Activated CD4-positive, alpha-beta memory T cell treated with anti-CD3 and anti-CD28 coated beads, Interleukin-2, amount 10 ng/mL, durations not matched to agents 7 days and 5 days (primary cell): ENCODE measurements at regions not wholly inside any gene's neighbourhood (a gene's known extent, or its start where the extent isn't known, plus 50 kb on each side); places are given as distances from the start of the nearest gene placed in this dataset.
"Not testable (repeated sequence)": the region's sequence is repeated elsewhere in the genome, so short reads cannot be mapped to it uniquely, and the experiment has no call there.

Experiments used
- CTCF ChIA-PET: fragments of 350-600 bp; sonication (Branson Sonifier 250); formaldehyde crosslinking; loops from one replicate; lab custom pipeline; 2021; ENCODE audit warnings: antibody characterized with exemption, inconsistent platforms; lab: Charles Lee
- POLR2A ChIA-PET: fragments of 350-600 bp; sonication (Branson Sonifier 250); formaldehyde crosslinking; loops from one replicate; lab custom pipeline; 2021; ENCODE audit warnings: antibody characterized with exemption; lab: Charles Lee
- DNase-seq: peaks from one replicate; pipeline ENCODE4 v3.0.0-alpha.2; 2020
- H3K27ac Mint-ChIP-seq: one replicate; pipeline ENCODE4 v1.8.0; 2021; ENCODE audit warnings: mild to moderate bottlenecking, mixed read lengths
- H3K27me3 Mint-ChIP-seq: one replicate; pipeline ENCODE4 v1.8.0; 2021; ENCODE audit warnings: mixed read lengths
- H3K36me3 Mint-ChIP-seq: one replicate; pipeline ENCODE4 v1.8.0; 2021; ENCODE audit warnings: low read depth, mixed read lengths
- H3K4me1 Mint-ChIP-seq: one replicate; pipeline ENCODE4 v1.8.0; 2021; ENCODE audit warnings: mixed read lengths
- H3K4me3 Mint-ChIP-seq: one replicate; pipeline ENCODE4 v1.8.0; 2021; ENCODE audit warnings: mild to moderate bottlenecking, mixed read lengths
- H3K9me3 Mint-ChIP-seq: one replicate; pipeline ENCODE4 v1.8.0; 2021; ENCODE audit warnings: mixed read lengths

DNA sequence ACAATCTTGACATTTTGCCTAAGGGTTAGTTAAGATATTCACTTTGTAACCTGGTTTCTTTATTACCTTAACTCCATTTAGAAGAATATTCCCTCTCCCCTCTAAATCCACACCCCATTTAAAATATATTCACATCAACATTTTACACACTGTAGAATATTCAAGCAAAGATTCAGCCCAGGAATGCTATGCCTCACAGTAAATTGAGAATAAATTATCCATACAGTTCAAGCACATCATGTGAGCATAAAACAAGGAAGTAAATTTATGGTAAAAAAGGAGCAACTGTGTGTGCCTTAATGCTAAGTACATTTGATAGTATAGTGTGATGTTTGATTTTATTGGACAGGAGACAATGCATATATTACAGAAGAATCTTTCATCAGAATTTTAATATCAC lies 806.6 kb upstream of the KIF2B start:
- CTCF ChIA-PET = no interaction called here
- H3K27me3 Mint-ChIP-seq = no peaks in the 10 kb centered on the region
- H3K4me1 Mint-ChIP-seq = no peaks in the 10 kb centered on the region
- peaks cover 20% of the 10 kb centered on the region for H3K9me3 Mint-ChIP-seq
- no peak overlapping the region for H3K27ac Mint-ChIP-seq
- no peaks in the 10 kb centered on the region for H3K36me3 Mint-ChIP-seq
- DNase-seq = no peak
- H3K4me3 Mint-ChIP-seq = no peak overlapping the region
- POLR2A ChIA-PET = no interaction called here

DNA sequence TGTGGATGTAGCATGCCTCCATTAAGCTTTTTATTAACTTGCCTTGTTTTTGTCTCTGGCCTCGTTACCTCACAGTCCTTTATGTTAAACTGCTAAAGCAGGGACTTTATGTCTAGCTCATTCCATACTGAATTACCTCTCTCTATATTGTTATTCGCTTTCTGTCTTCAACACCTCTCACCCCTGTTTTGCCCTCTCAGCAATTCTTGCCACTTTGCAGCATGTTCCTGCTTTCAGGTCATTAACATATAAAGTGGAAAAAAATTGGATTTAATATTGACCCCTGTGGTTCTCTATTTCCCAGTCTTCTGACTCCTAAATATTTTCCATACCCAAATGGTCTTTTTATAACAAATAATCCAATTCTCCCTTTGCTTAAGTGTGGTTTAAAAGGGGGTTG lies 810.4 kb upstream of the KIF2B start:
- CTCF ChIA-PET = no interaction called here
- no peaks in the 10 kb centered on the region for H3K4me1 Mint-ChIP-seq
- H3K36me3 Mint-ChIP-seq = no peaks in the 10 kb centered on the region
- H3K27ac Mint-ChIP-seq = no peak overlapping the region
- no peak overlapping the region for H3K4me3 Mint-ChIP-seq
- no peaks in the 10 kb centered on the region for H3K27me3 Mint-ChIP-seq
- H3K9me3 Mint-ChIP-seq = peaks cover 12% of the 10 kb centered on the region
- POLR2A ChIA-PET = no interaction called here
- DNase-seq = no peak

DNA sequence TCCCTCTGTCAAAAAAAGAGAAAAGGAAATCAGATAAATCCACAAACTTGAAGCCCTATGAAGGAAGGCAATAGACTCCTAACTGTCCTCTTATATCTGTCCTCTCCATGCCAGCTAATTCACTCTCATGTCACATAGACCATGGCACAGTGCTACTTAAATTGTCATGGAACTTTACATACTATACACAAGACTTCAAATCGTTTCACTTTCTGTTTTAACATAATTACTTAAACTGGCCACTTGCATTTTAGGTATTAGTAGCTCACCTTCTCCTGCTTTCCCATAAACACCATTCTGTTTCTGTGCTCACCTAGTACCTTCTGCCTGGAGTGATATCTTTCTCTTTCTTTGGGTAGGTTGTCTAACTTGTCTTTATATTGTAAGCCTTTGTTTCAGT lies 816.7 kb upstream of the KIF2B start:
- Mint-ChIP-seq H3K27ac (no peak overlapping the region), H3K4me3 (no peak overlapping the region), H3K27me3 (no peaks in the 10 kb centered on the region), H3K9me3 (peaks cover 3% of the 10 kb centered on the region), H3K4me1 (no peaks in the 10 kb centered on the region), H3K36me3 (no peaks in the 10 kb centered on the region)
- ChIA-PET POLR2A (no interaction called here), CTCF (no interaction called here)
- no peak for DNase-seq

DNA sequence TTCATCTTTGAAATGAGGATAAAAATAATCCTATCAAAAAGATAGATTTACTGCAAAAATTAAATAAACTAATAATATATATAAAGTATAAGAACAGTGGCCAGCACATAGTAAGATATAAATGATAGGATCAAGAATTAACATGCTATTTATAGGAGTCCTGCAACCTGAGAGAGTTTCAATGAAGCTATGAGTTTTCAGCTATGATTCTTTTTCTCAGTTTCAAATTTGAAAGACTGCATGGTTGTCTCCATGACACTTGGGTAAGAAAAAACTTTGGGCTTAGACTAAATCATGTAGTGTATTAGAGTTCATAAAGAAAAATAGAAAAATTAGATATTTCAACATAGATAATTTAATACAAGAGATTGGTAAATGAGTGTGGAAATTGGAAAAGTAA lies 817.8 kb upstream of the KIF2B start:
- CTCF ChIA-PET = no interaction called here
- no peaks in the 10 kb centered on the region for H3K4me1 Mint-ChIP-seq
- POLR2A ChIA-PET = no interaction called here

DNA sequence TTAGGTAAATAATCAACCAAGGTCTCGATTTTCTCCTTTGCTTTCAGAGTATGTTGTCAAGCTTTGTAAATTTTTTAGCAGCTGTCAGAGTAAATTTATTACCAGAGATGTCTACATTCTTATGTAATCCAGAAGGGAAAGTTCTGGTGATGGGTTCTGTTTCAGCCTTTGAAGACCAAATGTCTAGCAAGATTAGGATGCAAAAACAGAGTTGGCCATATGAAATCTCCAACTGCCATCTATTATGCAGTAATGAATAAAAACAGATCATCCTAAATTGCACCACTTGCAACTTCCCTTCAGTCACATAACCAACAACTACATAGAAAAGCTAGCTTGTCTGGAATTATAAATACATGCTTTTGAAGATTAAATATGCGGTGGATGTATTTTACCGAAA lies 826.8 kb upstream of the KIF2B start:
- ChIA-PET CTCF (no interaction called here), POLR2A (no interaction called here)
- DNase-seq = no peak
- H3K4me3 Mint-ChIP-seq = no peak overlapping the region
- no peaks in the 10 kb centered on the region for H3K27me3 Mint-ChIP-seq
- no peaks in the 10 kb centered on the region for H3K4me1 Mint-ChIP-seq
- no peak overlapping the region for H3K27ac Mint-ChIP-seq
- peaks cover 13% of the 10 kb centered on the region for H3K9me3 Mint-ChIP-seq
- no peaks in the 10 kb centered on the region for H3K36me3 Mint-ChIP-seq

More for the DNA sequence above, 817.8 kb upstream of the KIF2B start:
- Mint-ChIP-seq H3K4me3 (no peak overlapping the region), H3K9me3 (peaks cover 3% of the 10 kb centered on the region), H3K27me3 (no peaks in the 10 kb centered on the region), H3K36me3 (no peaks in the 10 kb centered on the region), H3K27ac (no peak overlapping the region)
- DNase-seq = no peak

DNA sequence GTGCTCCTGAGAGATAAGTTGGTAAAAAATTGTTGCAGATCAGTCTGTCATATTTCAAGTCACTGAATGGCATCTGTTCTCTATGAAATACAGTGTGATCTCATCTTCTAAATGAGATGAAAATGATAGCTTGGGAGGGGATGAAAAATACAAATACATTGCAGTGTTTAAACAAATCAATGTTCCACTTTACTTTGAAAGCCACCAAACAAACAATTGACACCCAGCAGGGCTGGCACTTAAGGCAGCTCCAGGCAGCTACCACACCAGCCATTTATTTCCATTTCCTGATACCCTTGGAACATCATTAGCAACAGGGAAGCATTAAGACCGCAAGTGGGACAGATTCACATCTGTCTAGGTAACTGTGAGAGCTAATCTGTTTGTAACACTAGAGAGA lies 827.6 kb upstream of the KIF2B start:
- ChIA-PET CTCF (no interaction called here), POLR2A (no interaction called here)
- no peak for DNase-seq
- H3K27me3 Mint-ChIP-seq = no peaks in the 10 kb centered on the region
- H3K4me3 Mint-ChIP-seq = no peak overlapping the region
- peaks cover 13% of the 10 kb centered on the region for H3K9me3 Mint-ChIP-seq
- H3K36me3 Mint-ChIP-seq = no peaks in the 10 kb centered on the region
- H3K4me1 Mint-ChIP-seq = no peaks in the 10 kb centered on the region
- H3K27ac Mint-ChIP-seq = no peak overlapping the region

DNA sequence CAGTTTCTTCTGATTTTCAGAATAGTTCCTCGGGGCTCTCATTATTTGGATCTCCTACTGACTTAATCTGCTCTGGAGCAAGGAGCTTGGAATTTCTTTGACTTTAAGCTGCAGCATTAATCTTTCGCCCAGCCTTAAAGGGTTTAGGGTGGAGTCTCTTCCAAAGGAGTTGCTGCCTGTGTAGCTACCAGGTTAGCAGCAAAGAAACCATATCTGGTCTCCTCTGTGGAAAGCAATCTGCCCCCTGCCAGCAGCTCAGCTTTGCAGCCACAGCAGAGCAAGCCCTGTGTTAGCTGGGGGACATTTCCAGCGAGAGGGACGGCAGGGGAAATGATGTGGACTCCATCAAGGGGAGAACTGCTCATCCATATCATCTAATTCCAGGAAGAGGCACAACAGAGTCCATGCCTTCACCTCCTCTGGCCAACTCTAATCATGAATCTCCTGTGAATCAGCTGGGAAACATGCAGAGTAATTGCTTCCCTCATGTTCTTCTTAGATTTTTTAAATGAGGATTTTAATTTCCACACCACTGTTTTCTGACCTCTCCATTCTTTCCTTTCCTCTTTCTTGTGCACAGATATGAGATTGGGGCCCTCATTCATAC lies 827.6 kb upstream of the CA10 start:
- Mint-ChIP-seq H3K9me3 (no peaks in the 10 kb centered on the region), H3K36me3 (no peaks in the 10 kb centered on the region)

DNA sequence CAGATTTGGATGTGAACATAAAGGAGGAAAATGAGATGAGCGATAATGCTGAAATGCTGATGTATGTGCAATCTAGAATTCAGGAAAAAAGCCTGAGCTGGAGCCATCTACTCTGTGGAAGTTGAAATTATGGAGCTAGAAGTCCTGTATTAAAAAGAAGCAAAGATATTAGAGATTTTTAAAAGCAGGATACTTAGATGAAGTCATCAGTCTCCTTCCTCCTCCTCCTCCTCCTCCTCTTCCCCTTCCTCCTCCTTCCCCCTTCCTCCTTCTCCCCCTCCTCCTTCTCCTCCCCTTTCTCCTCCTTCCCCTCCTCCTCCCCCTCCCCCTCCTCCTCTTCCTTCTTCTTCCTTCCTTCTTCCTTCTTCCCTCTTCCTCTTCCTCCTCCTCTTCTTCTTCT lies 823.8 kb upstream of the CA10 start:
- no peak for DNase-seq
- no peak overlapping the region for H3K27ac Mint-ChIP-seq
- CTCF ChIA-PET = no interaction called here

More for the DNA sequence above, 827.6 kb upstream of the CA10 start:
- DNase-seq = no peak
- ChIA-PET POLR2A (no interaction called here), CTCF (no interaction called here)
- H3K4me1 Mint-ChIP-seq = no peaks in the 10 kb centered on the region
- H3K4me3 Mint-ChIP-seq = no peak overlapping the region
- H3K27me3 Mint-ChIP-seq = no peaks in the 10 kb centered on the region
- H3K27ac Mint-ChIP-seq = no peak overlapping the region

DNA sequence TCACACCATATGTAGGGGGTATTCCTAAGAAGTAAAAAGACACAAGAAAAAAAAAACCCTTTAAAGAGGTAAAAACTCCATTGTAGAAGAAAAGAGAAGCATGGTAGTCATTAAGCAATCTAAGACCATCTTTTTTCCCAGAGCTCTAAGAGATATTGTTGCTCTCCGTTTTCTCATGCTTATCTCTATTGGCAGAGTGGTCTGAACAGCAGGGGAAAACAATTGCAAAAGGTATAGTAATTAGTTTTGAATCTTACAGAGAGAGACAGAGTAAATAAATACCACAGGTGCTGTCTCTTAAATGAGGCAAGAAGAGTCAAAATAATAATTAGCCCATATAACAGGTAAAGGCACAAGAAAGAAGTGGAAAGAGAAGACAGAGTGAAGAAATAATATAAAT lies 821.4 kb upstream of the CA10 start:
- Mint-ChIP-seq H3K36me3 (no peaks in the 10 kb centered on the region), H3K4me1 (no peaks in the 10 kb centered on the region), H3K9me3 (no peaks in the 10 kb centered on the region), H3K4me3 (no peak overlapping the region), H3K27ac (no peak overlapping the region), H3K27me3 (no peaks in the 10 kb centered on the region)
- ChIA-PET POLR2A (no interaction called here), CTCF (no interaction called here)
- DNase-seq = no peak

More for the DNA sequence above, 823.8 kb upstream of the CA10 start:
- no peaks in the 10 kb centered on the region for H3K9me3 Mint-ChIP-seq
- POLR2A ChIA-PET = no interaction called here
- no peak overlapping the region for H3K4me3 Mint-ChIP-seq
- H3K36me3 Mint-ChIP-seq = no peaks in the 10 kb centered on the region
- no peaks in the 10 kb centered on the region for H3K27me3 Mint-ChIP-seq
- no peaks in the 10 kb centered on the region for H3K4me1 Mint-ChIP-seq

DNA sequence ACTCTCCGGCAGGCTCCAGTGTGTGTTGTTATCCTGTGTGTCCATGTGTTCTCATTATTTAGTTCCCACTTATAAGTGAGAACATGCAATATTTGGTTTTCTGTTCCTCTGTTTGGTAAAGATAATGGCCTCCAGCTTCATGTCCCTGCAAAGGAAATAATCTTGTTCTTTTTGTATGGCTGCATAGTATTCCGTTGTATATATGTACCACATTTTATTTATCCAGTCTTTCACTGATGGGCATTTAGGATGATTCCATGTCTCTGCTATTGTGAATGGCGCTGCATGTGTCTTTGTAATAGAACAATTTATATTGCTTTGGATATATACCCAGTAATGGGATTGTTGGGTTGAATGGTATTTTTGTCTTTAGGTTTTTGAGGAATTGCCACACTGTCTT lies 807.3 kb upstream of the CA10 start:
- ChIA-PET POLR2A (no interaction called here), CTCF (no interaction called here)
- H3K9me3 Mint-ChIP-seq = peaks cover 9% of the 10 kb centered on the region
- no peaks in the 10 kb centered on the region for H3K27me3 Mint-ChIP-seq
- no peak overlapping the region for H3K4me3 Mint-ChIP-seq
- DNase-seq = no peak
- H3K27ac Mint-ChIP-seq = no peak overlapping the region
- H3K36me3 Mint-ChIP-seq = no peaks in the 10 kb centered on the region
- H3K4me1 Mint-ChIP-seq = no peaks in the 10 kb centered on the region

DNA sequence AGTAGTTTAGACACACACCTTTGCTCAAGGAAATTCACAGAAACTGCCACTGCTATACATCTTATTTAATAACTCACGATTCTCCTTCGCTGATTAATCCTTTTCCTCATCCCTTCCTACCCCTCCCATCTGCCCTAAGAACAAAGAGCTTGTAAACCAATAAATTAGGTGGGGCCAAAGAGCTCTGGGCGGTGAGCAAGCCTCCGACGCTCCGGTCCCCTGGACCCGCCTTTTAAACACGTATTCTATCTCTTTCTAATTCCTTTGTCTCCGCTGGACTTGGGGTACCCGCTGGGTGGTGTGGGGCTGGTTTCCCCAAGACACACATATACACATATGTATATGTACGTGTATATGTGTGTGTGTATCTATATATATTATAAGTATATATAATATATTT lies 803.2 kb upstream of the CA10 start:
- H3K27me3 Mint-ChIP-seq, H3K4me3 Mint-ChIP-seq, POLR2A ChIA-PET, CTCF ChIA-PET, DNase-seq, H3K36me3 Mint-ChIP-seq, H3K4me1 Mint-ChIP-seq, H3K27ac Mint-ChIP-seq, H3K9me3 Mint-ChIP-seq: not testable (repeated sequence)

DNA sequence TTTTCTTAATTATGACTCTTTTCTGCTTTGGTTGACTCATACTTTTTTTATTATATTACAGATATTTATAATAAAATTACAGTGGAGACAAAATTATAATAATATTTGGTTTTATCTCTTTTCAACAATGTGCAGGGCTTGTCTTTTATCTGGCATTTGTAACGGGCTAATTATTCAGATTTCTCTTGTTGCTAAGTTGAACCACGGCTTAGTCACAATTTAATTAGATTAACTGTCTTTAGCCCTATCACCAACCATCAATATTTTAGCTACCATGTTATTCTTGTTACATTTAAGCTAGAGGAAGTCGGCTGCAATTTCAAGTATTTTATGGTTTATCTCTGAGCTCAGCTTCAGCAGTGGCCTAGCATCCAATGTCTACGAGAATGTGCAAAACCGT lies 798.9 kb upstream of the CA10 start:
- H3K36me3 Mint-ChIP-seq = no peaks in the 10 kb centered on the region
- H3K9me3 Mint-ChIP-seq = peaks cover 9% of the 10 kb centered on the region
- no peak for DNase-seq
- H3K4me3 Mint-ChIP-seq = no peak overlapping the region
- H3K27ac Mint-ChIP-seq = no peak overlapping the region
- CTCF ChIA-PET = no interaction called here
- POLR2A ChIA-PET = no interaction called here
- H3K27me3 Mint-ChIP-seq = no peaks in the 10 kb centered on the region
- H3K4me1 Mint-ChIP-seq = no peaks in the 10 kb centered on the region

DNA sequence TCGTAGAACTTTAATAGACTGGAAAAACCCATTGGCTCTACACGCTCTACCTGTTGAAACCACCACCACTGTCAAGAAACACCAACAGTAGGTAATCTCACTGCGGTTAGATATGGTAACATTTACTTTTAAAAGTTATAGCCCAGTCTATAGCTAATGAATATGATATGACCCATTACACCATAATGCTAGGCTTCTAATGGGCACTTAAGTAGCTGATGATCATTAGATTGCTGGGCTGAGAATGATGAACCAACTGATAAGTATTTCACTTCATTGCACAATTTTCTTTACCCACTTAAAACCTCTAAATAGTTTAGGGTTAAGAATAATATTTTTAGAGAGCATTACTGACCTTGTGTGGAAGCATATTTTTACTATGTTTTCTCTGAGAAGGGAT lies 788.9 kb upstream of the CA10 start:
- no peak overlapping the region for H3K4me3 Mint-ChIP-seq
- POLR2A ChIA-PET = no interaction called here

DNA sequence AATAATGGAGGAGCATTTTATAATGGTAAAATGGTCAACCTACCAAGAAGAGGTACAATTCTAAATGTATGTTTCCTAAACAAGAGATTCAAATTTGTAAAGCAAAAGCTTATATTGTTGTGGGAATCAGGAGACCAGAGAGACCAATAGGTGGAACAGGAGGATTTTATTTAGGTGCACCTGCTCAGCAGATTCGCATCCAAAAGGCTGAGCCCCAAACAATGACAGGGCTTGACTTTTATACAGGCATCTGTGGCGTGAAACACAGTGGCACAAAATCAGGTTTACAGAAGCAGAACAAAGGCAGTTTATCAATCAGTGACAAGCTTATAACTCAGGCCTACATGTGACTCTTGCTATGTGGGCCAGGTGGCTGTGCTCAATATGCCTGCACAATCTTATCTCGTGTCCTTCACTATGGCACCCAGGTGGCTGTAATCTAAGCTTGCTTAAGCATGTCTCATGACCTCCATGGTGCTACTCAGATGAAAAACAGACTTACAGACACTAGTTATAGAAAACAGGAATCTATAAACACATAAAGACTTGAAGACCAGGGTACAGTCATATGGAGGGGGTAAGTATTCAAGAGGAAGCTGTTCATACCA lies 780.2 kb upstream of the CA10 start:
- DNase-seq = no peak
- Mint-ChIP-seq H3K36me3 (no peaks in the 10 kb centered on the region), H3K27me3 (no peaks in the 10 kb centered on the region), H3K4me3 (no peak overlapping the region), H3K27ac (no peak overlapping the region), H3K9me3 (peaks cover 35% of the 10 kb centered on the region), H3K4me1 (no peaks in the 10 kb centered on the region)
- ChIA-PET POLR2A (no interaction called here), CTCF (no interaction called here)

More for the DNA sequence above, 788.9 kb upstream of the CA10 start:
- no peak for DNase-seq
- no peak overlapping the region for H3K27ac Mint-ChIP-seq
- H3K9me3 Mint-ChIP-seq = peaks cover 11% of the 10 kb centered on the region
- no peaks in the 10 kb centered on the region for H3K36me3 Mint-ChIP-seq
- CTCF ChIA-PET = no interaction called here
- H3K27me3 Mint-ChIP-seq = no peaks in the 10 kb centered on the region
- no peaks in the 10 kb centered on the region for H3K4me1 Mint-ChIP-seq
